ENCODE measurements at regions not wholly inside any gene's neighbourhood (a gene's known extent, or its start where the extent isn't known, plus 50 kb on each side); places are given as distances from the start of the nearest gene placed in this dataset.

GRCh38 chr4:57214654-57215411 lies 104.6 kb upstream of the IGFBP7 start:
- TF ChIP-seq CTCF (IDR thresholded peaks at IDR 0.05) (no peak), POLR2A (IDR thresholded peaks at IDR 0.05) (no peak), EP300 (IDR thresholded peaks at IDR 0.05) (no peak)
